SU-DHL-6 (cell line): ENCODE measurements at regions not wholly inside any gene's neighbourhood (a gene's known extent, or its start where the extent isn't known, plus 50 kb on each side); places are given as distances from the start of the nearest gene placed in this dataset.

Source experiments
- CTCF ChIP-seq: fragments of 200-600 bp; sonication (generic); IDR thresholded peaks from one replicate; pipeline ENCODE4 v1.5.1; 2017; ENCODE audit warnings: antibody characterized with exemption, mild to moderate bottlenecking, low read length, moderate library complexity; ENCODE audit not compliant: insufficient read depth, poor library complexity, severe bottlenecking
- EZH2phosphoT487 ChIP-seq: fragments of 200-600 bp; sonication (generic), shearing (Covaris generic); conservative IDR thresholded peaks from 2 replicates; pipeline ENCODE4 v1.6.1; 2018; ENCODE audit warnings: mild to moderate bottlenecking, antibody characterized with exemption, low read length, moderate library complexity, mixed read lengths

GRCh38 chr6:53439556-53439955 lies 90.8 kb upstream of the ELOVL5 start:
- no peak for TF ChIP-seq CTCF
- TF ChIP-seq EZH2phosphoT487 = no peak
